Right lobe of liver (tissue), 4 donors: ENCODE measurements at regions not wholly inside any gene's neighbourhood (a gene's known extent, or its start where the extent isn't known, plus 50 kb on each side); places are given as distances from the start of the nearest gene placed in this dataset.

ENCODE experiments used
- POLR2A ChIP-seq: fragments of 450-650 bp; IDR thresholded peaks from one replicate; pipeline ENCODE4 v1.6.1; 2017; ENCODE audit warnings: antibody characterized with exemption, mild to moderate bottlenecking
- TF ChIP-seq, protein P1 (sequence below), 4 donors: fragments of 200-600 bp in 3 of 4; fragments of 450-650 bp in 1 of 4; IDR thresholded peaks; one replicate each; pipeline versions ENCODE4 v1.5.1 to v1.8.0; 2016 to 2022; ENCODE audit warnings: antibody characterized with exemption in 4 of 4, mild to moderate bottlenecking in 2 of 4
- donor health status: DM: no; HTN: no; CAD: no.
- donor health status: DM: no; HTN: no; CAD: no.
- donor health status: DM: no; HTN: yes; CAD: no.

DNA sequence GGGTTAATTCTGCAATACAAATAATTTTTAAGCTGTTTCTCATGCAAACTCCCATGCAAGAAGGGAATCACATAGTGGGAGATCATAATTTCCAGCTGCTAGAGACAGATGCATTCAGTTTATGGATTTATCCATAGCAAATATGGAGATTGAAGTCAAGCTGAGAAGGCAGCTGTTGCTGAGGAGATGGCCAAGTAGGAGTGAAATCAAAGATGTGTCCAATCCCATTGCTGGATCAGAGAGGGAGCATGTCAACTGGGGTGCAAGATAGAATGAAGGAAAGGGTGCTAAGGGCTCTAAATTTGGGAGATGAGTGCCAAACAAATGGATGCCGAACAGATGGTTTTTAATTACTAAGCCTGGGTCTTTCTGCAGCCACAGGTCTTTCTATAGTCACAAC is 504.5 kb downstream of the NFIB start:
- no peak for TF ChIP-seq POLR2A
- TF ChIP-seq, protein P1, sequence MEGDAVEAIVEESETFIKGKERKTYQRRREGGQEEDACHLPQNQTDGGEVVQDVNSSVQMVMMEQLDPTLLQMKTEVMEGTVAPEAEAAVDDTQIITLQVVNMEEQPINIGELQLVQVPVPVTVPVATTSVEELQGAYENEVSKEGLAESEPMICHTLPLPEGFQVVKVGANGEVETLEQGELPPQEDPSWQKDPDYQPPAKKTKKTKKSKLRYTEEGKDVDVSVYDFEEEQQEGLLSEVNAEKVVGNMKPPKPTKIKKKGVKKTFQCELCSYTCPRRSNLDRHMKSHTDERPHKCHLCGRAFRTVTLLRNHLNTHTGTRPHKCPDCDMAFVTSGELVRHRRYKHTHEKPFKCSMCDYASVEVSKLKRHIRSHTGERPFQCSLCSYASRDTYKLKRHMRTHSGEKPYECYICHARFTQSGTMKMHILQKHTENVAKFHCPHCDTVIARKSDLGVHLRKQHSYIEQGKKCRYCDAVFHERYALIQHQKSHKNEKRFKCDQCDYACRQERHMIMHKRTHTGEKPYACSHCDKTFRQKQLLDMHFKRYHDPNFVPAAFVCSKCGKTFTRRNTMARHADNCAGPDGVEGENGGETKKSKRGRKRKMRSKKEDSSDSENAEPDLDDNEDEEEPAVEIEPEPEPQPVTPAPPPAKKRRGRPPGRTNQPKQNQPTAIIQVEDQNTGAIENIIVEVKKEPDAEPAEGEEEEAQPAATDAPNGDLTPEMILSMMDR (IDR thresholded peaks at IDR 0.05) = no peak
